Smooth muscle cell of the brain vasculature (primary cell): ENCODE measurements at regions not wholly inside any gene's neighbourhood (a gene's known extent, or its start where the extent isn't known, plus 50 kb on each side); places are given as distances from the start of the nearest gene placed in this dataset.
"Not testable (repeated sequence)": the region's sequence is repeated elsewhere in the genome, so short reads cannot be mapped to it uniquely, and the experiment has no call there.

Experiments used
- DNase-seq: peaks from one replicate; pipeline ENCODE4 v3.0.0-alpha.2; 2012; ENCODE audit warnings: low read depth, low spot score

- DNase-seq, result no peak
Observed at GRCh38 chr4:189740873-189741272, 199.8 kb upstream of the FRG1 start.

DNA sequence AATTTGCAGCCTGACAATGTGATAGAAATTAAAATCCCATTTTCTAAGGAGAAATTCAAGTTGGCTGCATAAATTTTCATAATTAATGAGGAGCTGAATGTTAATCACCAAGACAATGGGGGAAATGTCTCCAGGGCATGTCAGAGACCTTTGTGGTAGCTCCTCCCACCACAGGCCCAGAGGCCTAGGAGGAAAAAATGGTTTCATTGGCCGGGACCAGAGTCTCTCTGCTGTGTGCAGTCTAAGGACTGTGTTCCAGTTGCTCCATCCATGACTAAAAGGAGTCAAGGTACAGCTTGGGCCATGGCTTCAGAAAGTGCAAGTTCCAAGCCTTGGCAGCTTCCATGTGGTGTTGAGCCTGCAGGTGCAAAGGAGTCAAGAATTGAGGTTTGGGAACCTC is 187.6 kb upstream of the FRG1 start:
- DNase-seq, result not testable (repeated sequence)

GRCh38 chr4:189763583-189763982 is 177.1 kb upstream of the FRG1 start:
- no peak for DNase-seq

DNA sequence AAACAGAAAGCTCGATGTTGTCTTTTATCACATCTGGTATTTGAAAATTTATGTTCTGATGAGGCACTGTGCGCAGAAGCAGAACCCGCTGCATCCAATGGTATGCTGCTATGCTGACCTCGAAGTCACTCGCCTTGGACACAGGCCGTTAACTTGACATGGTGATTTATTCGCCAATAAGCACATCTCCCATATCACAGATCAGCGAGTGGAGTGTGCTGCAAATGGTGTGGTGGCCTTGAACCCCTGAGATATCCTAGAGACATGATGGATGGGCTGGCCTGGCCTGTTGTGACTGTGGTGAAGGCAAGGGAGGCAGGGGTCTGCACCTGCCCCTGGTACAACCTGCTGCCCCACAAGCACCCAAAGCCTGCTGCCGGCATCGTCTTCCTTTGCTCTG is 175.4 kb upstream of the FRG1 start:
- no peak for DNase-seq

- no peak for DNase-seq
Observed at GRCh38 chr4:189765736-189766135, 174.9 kb upstream of the FRG1 start.

DNA sequence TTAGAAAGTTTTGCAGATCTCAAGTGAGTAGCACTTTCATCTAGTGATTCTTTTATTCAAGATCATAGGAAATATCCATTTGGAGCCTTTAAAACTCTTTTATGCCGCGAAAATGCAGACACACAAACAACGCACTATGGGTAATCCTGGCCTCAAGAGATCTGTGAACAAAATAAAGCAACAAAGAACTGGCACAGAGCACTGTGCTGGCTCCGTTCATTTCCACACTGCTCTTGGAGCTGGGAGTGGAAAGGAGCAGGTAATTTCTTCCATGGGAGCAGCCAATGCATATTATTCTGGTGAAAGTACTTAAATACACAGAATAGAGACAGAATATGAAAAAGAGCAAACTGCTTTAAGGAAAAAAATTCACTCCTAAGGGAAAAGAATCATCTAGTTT is 172.7 kb upstream of the FRG1 start:
- DNase-seq, result no peak

- DNase-seq, result no peak
Observed at GRCh38 chr4:189769131-189769530, 171.5 kb upstream of the FRG1 start.

DNA sequence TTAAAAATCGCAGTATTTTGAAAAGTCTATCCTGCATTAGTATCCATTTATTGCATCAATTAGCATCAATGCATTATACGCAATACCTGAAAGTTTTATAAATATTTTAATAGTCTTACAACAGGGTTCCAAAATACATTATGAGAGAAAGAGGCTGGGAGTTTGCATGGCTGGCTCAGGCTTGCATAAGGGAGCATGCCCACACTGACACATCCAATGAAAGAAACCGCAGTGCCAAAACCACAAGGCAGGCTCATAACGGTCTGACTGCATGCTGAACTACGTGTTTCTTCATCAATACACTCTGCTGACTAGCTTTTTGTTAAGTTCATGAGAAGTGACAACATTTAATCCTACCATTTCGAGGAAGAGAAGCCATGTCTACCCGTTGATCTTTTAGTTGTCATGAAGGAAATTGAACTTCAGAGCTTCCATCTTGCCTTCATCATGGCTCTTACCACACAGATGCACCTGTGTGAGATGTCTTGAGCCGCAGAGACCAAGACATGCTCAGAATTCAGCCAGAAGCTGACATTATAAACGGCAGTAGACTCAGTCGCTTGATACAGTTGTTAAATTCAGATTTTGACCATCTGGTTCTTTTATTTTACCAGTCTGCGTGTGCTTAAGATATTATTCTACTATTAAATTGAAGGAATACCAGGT is 168.8 kb upstream of the FRG1 start:
- no peak for DNase-seq

GRCh38 chr4:189773909-189774308 is 166.8 kb upstream of the FRG1 start:
- no peak for DNase-seq

- no peak for DNase-seq
Observed at GRCh38 chr4:189779281-189779980, 161.2 kb upstream of the FRG1 start.

GRCh38 chr4:189780391-189780790 is 160.3 kb upstream of the FRG1 start:
- no peak for DNase-seq

- DNase-seq, result no peak
Observed at GRCh38 chr4:189784651-189785050, 156.0 kb upstream of the FRG1 start.

DNA sequence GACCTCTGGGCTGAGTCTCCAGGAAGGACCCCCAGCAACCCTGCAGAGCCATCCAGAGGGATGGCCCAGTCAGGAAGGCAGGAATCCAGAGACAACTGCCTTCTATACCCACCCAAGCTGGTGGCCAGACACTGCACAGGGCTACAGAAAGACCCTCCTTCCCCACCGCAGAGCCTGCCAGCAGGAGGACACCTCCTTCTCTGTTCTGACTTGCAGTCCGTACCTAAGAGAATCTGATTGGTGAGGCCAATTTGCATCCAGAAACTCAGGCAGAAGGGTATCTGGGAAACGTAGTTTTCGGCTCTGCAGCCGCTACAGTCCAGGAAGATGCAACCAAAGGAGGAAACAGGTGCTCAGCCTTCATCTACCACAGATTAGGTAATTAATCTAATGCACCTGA is 155.4 kb upstream of the FRG1 start:
- DNase-seq, result no peak

DNA sequence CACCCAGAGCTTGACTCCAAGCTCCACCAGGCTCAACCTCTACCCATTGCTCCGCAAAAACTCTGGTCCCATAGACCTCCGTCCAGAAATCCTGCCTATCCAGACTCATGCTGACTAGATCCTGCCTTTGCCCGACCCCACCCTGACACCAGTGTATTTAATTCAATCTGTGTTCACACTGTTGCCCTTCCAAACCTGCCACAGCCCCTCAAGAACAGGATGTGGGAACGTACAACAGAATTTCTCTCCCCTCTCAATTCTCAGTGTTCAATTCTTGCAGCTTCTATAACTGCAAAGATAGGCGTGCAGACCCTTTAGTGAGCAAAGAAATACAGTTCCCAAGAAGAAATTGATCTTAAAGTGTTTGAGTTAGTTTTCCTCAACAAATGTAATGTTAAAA is 154.2 kb upstream of the FRG1 start:
- no peak for DNase-seq

DNA sequence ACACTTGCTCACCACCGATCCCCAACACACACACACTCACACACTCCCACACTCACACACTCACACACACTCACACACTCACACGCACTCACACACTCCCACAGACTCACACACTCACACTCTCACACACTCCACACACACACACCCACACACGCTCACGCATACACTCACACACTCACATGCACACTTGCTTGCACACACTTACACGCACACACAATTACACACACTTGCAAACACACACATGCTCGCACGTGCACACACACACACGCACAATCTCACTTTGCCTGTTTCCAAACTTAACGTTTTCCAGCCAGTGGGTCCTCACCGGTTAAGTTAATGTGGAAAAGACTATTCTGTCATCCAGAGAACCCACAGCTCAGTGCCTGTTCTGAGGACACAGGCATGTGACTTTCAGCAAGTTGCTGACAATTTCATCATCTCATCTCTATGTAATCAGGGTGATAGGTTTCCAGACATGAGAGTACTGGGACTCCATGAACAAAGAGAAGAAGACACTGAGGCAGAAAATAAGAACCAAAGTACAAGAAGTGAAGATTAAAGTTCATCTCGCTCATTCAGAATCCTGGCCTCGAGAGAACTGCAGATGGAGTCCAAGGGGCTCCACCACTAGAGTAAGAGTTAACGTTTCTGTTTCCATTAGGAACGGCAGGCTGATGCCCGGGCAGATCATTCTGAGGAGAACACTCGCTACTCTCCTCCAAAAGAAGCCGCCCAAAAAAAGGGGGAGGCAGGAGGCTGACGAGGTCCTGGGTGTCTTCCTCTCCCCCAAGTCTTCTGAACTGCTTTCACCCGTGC is 153.2 kb upstream of the FRG1 start:
- no peak for DNase-seq

GRCh38 chr4:189792924-189793618 is 147.6 kb upstream of the FRG1 start:
- peak; percentile 26 for DNase-seq

GRCh38 chr4:189800545-189801088 is 140.1 kb upstream of the FRG1 start:
- DNase-seq, result no peak

GRCh38 chr4:189802884-189803283 is 137.8 kb upstream of the FRG1 start:
- no peak for DNase-seq

DNA sequence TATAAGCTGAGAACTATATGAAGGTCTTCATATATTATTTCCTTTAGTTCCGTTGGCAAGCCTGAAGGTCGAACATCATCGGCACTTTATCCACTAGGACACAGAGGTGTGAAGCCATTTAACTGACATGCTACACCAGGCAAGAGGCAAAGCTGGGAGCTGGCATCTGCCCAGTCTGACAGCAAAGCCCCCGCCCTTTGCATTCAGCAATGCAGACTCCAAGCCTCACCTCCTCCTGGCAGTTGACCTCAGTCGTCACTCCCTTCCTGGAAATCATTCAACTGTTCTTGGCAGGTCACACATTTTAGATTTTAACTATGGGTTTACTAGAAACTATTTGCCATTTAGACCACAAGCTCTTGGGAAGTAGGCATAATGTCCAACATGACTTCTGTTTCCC is 135.8 kb upstream of the FRG1 start:
- DNase-seq, result no peak

DNA sequence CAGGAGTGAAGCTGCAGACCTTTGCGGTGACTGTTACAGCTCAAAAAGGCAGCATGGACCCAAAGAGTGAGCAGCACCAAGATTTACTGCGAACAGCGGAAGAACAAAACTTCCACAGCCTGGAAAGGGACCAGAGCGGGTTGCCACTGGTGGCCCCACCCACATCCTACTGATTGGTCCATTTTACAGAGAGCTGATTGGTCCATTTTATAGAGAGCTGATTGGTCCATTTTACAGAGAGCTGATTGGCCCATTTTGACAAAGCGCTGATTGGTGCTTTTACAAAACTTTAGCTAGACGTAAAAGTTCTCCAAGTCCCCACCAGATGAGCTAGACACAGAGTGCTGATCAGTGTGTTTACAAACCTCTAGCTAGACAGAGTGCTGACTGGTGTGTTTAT is 134.2 kb upstream of the FRG1 start:
- no peak for DNase-seq

GRCh38 chr4:189807031-189807430 is 133.6 kb upstream of the FRG1 start:
- DNase-seq, result no peak

GRCh38 chr4:189809241-189809735 is 131.4 kb upstream of the FRG1 start:
- no peak for DNase-seq
